Small intestine (tissue), 7 donors: ENCODE measurements at regions not wholly inside any gene's neighbourhood (a gene's known extent, or its start where the extent isn't known, plus 50 kb on each side); places are given as distances from the start of the nearest gene placed in this dataset.

Experiments used
- DNase-seq, 2 donors: peaks; one replicate each; pipeline versions ENCODE4 v3.0.0 to v3.0.0-alpha.2; 2013
- FAIRE-seq: peaks from 2 replicates; lab custom pipeline; 2012; peaks lifted over from hg19 to GRCh38; lab: Jason Lieb, UNC
- H3K27ac ChIP-seq, 3 donors: one replicate each; pipeline ENCODE4 v1.5.1; 2013; ENCODE audit warnings: low read length in 2 of 3, mild to moderate bottlenecking in 2 of 3, control low read depth in 1 of 3, inconsistent platforms in 1 of 3, low read depth in 1 of 3, moderate library complexity in 1 of 3
- H3K27me3 ChIP-seq, 3 donors: one replicate each; pipeline ENCODE4 v1.6.1; 2013; ENCODE audit warnings: low read length in 3 of 3, inconsistent platforms in 1 of 3; ENCODE audit not compliant: control insufficient read depth in 3 of 3, insufficient read depth in 3 of 3
- H3K36me3 ChIP-seq, 3 donors: one replicate each; pipeline ENCODE4 v1.6.1; 2013; ENCODE audit warnings: low read length in 3 of 3, inconsistent platforms in 1 of 3, low read depth in 1 of 3, mild to moderate bottlenecking in 1 of 3, moderate library complexity in 1 of 3; ENCODE audit not compliant: control insufficient read depth in 3 of 3, insufficient read depth in 2 of 3
- H3K4me1 ChIP-seq, 3 donors: one replicate each; pipeline ENCODE4 v1.6.1; 2013; ENCODE audit warnings: low read length in 2 of 3, inconsistent platforms in 1 of 3, low read depth in 1 of 3, mild to moderate bottlenecking in 1 of 3, moderate library complexity in 1 of 3; ENCODE audit not compliant: control insufficient read depth in 3 of 3, insufficient read depth in 2 of 3
- H3K4me3 ChIP-seq, 3 donors: one replicate each; pipeline ENCODE4 v1.5.1; 2013; ENCODE audit warnings: low read length in 3 of 3, control low read depth in 1 of 3, inconsistent platforms in 1 of 3, low read depth in 1 of 3, mild to moderate bottlenecking in 1 of 3, moderate library complexity in 1 of 3
- H3K9me3 ChIP-seq, 2 donors: one replicate each; pipeline ENCODE4 v1.6.1; 2013; ENCODE audit warnings: low read depth in 1 of 2, low read length in 1 of 2; ENCODE audit not compliant: control insufficient read depth in 2 of 2, insufficient read depth in 1 of 2
- WGBS, 3 donors: extraction: QIAGEN DNeasy Blood & Tissue Kit; methylation state at CpG; one replicate each; pipeline ENCODE4 v1.1.7; 2013; 5-methylcytosine and 5-hydroxymethylcytosine counted together
- donor health status: healthy with polysubstance abuse.
- donor health status: control.
- donor health status: control.
- donor health status: Bipolar disorder and iron deficiency.
- donor health status: healthy.

GRCh38 chr4:152103181-152103901, 342.5 kb upstream of the GATB start:
- no peaks in the 10 kb centered on the region for H3K36me3 ChIP-seq
- H3K4me3 ChIP-seq, result no peak overlapping the region
- 43 to 57% (median 56%) methylated on average over 8 of the region's 8 CpGs for WGBS, 3 donors
- DNase-seq (peak; percentile 34 to 61), FAIRE-seq (no peak)
- H3K27me3 ChIP-seq, result no peaks in the 10 kb centered on the region
- peaks cover 0 to 19% (median 17%) of the 10 kb centered on the region in 3 donors for H3K4me1 ChIP-seq
- no peaks in the 10 kb centered on the region for H3K9me3 ChIP-seq
- H3K27ac ChIP-seq, result no peak overlapping the region

- Histone ChIP-seq H3K4me1 (peaks cover 0 to 19% (median 17%) of the 10 kb centered on the region in 3 donors), H3K27ac (peak overlapping the region in 1 of 3 donors; percentile 49), H3K9me3 (no peaks in the 10 kb centered on the region), H3K4me3 (no peak overlapping the region), H3K27me3 (no peaks in the 10 kb centered on the region), H3K36me3 (no peaks in the 10 kb centered on the region)
- FAIRE-seq (no peak), DNase-seq (no peak)
- WGBS, 3 donors, result 85 to 94% (median 92%) methylated on average over 5 of the region's 5 CpGs
These were observed 341.7 kb upstream of the GATB start for GRCh38 chr4:152102436-152103000.

- Histone ChIP-seq H3K27me3 (no peaks in the 10 kb centered on the region), H3K27ac (peak overlapping the region in 1 of 3 donors; percentile 83), H3K36me3 (no peaks in the 10 kb centered on the region), H3K9me3 (no peaks in the 10 kb centered on the region), H3K4me1 (peaks cover 0 to 17% (median 17%) of the 10 kb centered on the region in 3 donors), H3K4me3 (no peak overlapping the region)
- FAIRE-seq (no peak), DNase-seq (peak in 1 of 2 donors; percentile 42)
- WGBS, 3 donors, result 75 to 83% (median 82%) methylated on average over 8 of the region's 8 CpGs
These were observed 341.0 kb upstream of the GATB start for GRCh38 chr4:152101556-152102435.

GRCh38 chr4:152100379-152101201, 339.8 kb upstream of the GATB start:
- DNase-seq (peak in 1 of 2 donors; percentile 63), FAIRE-seq (no peak)
- no peaks in the 10 kb centered on the region for H3K27me3 ChIP-seq
- H3K27ac ChIP-seq, result peak overlapping the region in 2 of 3 donors; percentile 37 to 85
- no peaks in the 10 kb centered on the region for H3K9me3 ChIP-seq
- no peaks in the 10 kb centered on the region for H3K36me3 ChIP-seq
- WGBS, 3 donors, result 67 to 89% (median 68%) methylated on average over 6 of the region's 6 CpGs
- H3K4me3 ChIP-seq, result no peak overlapping the region
- H3K4me1 ChIP-seq, result peaks cover 0 to 17% (median 12%) of the 10 kb centered on the region in 3 donors

GRCh38 chr4:152099981-152100378, 339.2 kb upstream of the GATB start:
- H3K4me3 ChIP-seq, result no peak overlapping the region
- no peak for FAIRE-seq
- peak overlapping the region in 2 of 3 donors; percentile 17 to 85 for H3K27ac ChIP-seq
- no peaks in the 10 kb centered on the region for H3K9me3 ChIP-seq
- 83 to 90% (median 85%) methylated on average over 7 of the region's 7 CpGs for WGBS, 3 donors
- peaks cover 0 to 14% (median 12%) of the 10 kb centered on the region in 3 donors for H3K4me1 ChIP-seq
- no peaks in the 10 kb centered on the region for H3K36me3 ChIP-seq
- no peaks in the 10 kb centered on the region for H3K27me3 ChIP-seq
- DNase-seq, result no peak

GRCh38 chr4:152099555-152099954, 338.7 kb upstream of the GATB start:
- H3K27ac ChIP-seq, result peak overlapping the region in 2 of 3 donors; percentile 17 to 85
- no peaks in the 10 kb centered on the region for H3K27me3 ChIP-seq
- DNase-seq, result no peak
- H3K4me1 ChIP-seq, result peaks cover 0 to 13% (median 12%) of the 10 kb centered on the region in 3 donors
- H3K36me3 ChIP-seq, result no peaks in the 10 kb centered on the region
- no peak overlapping the region for H3K4me3 ChIP-seq
- H3K9me3 ChIP-seq, result no peaks in the 10 kb centered on the region
- WGBS, 3 donors, result 81 to 84% (median 83%) methylated on average over 2 of the region's 2 CpGs
- no peak for FAIRE-seq

- no peaks in the 10 kb centered on the region for H3K36me3 ChIP-seq
- DNase-seq, result no peak
- FAIRE-seq, result no peak
- H3K27me3 ChIP-seq, result no peaks in the 10 kb centered on the region
- H3K9me3 ChIP-seq, result no peaks in the 10 kb centered on the region
- H3K4me3 ChIP-seq, result no peak overlapping the region
- H3K4me1 ChIP-seq, result peaks cover 0 to 13% (median 12%) of the 10 kb centered on the region in 3 donors
- peak overlapping the region in 1 of 3 donors; percentile 85 for H3K27ac ChIP-seq
- 82 to 89% (median 84%) methylated on average over 6 of the region's 6 CpGs for WGBS, 3 donors
These were observed 338.2 kb upstream of the GATB start for GRCh38 chr4:152099061-152099425.
